HEK293 (cell line): ENCODE measurements at regions not wholly inside any gene's neighbourhood (a gene's known extent, or its start where the extent isn't known, plus 50 kb on each side); places are given as distances from the start of the nearest gene placed in this dataset.

Experiments
- CTCF ChIA-PET: fragments of 350-600 bp; formaldehyde crosslinking; extraction: SDS; loops from one replicate; lab custom pipeline; 2021; ENCODE audit warnings: antibody characterized with exemption; lab: Yijun Ruan, JAX
- POLR2A ChIA-PET: fragments of 300-600 bp; formaldehyde crosslinking; extraction: SDS; loops from one replicate; lab custom pipeline; 2020; ENCODE audit warnings: antibody characterized with exemption, inconsistent platforms; lab: Yijun Ruan, JAX
- H3K27ac ChIP-seq: fragments of 200-500 bp; sonication (Bioruptor generic); 2 replicates; pipeline ENCODE4 v1.5.1; 2014; ENCODE audit warnings: low read depth, low read length, control low read depth, inconsistent platforms; ENCODE audit errors: extremely low read depth
- H3K36me3 ChIP-seq, 2 experiments: fragments of 200-500 bp in 1 of 2; sonication (Bioruptor generic) in 1 of 2; 1 replicate in 1 of 2; 2 replicates in 1 of 2; pipeline ENCODE4 v1.5.1; 2014 to 2017; ENCODE audit warnings: inconsistent platforms in 2 of 2, low read length in 2 of 2; ENCODE audit not compliant: control insufficient read depth in 2 of 2, insufficient read depth in 1 of 2
- H3K4me1 ChIP-seq: fragments of 200-500 bp; sonication (Bioruptor generic); 2 replicates; pipeline ENCODE4 v1.5.1; 2014; ENCODE audit warnings: mild to moderate bottlenecking, low read length, inconsistent platforms; ENCODE audit not compliant: control insufficient read depth, insufficient read depth
- H3K4me3 ChIP-seq: 2 replicates; pipeline ENCODE4 v1.5.1; 2011; ENCODE audit warnings: low read depth, mild to moderate bottlenecking, control low read depth, low read length, moderate library complexity
- H3K9me3 ChIP-seq: fragments of 200-500 bp; sonication (Bioruptor generic); 2 replicates; pipeline ENCODE4 v1.5.1; 2014; ENCODE audit warnings: low read depth, low read length, inconsistent platforms; ENCODE audit not compliant: control insufficient read depth, insufficient read depth
- BCL11A ChIP-seq: fragments of 450-650 bp; formaldehyde crosslinking; IDR thresholded peaks from 2 replicates; pipeline ENCODE4 v1.5.1; 2016; ENCODE audit warnings: low read depth, missing biosample characterization, missing genetic modification characterization
- BCL11B ChIP-seq: fragments of 450-650 bp; formaldehyde crosslinking; IDR thresholded peaks from 2 replicates; pipeline ENCODE4 v1.5.1; 2016; ENCODE audit warnings: low read depth, missing biosample characterization, missing genetic modification characterization
- GLIS2 ChIP-seq: fragments of 450-650 bp; formaldehyde crosslinking; IDR thresholded peaks from 2 replicates; pipeline ENCODE4 v1.5.1; 2016; ENCODE audit warnings: missing biosample characterization, missing genetic modification characterization
- HOXA7 ChIP-seq: sonication (generic); formaldehyde crosslinking; IDR thresholded peaks from 2 replicates; pipeline ENCODE4 v1.8.1; 2022; ENCODE audit warnings: missing genetic modification reagents, borderline replicate concordance
- PRDM1 ChIP-seq: fragments of 450-650 bp; formaldehyde crosslinking; IDR thresholded peaks from 2 replicates; pipeline ENCODE4; 2016; ENCODE audit warnings: missing biosample characterization, missing genetic modification characterization
- SCRT1 ChIP-seq: fragments of 450-650 bp; formaldehyde crosslinking; IDR thresholded peaks from 2 replicates; pipeline ENCODE4 v1.5.1; 2016; ENCODE audit warnings: missing biosample characterization, missing genetic modification characterization, borderline replicate concordance
- SP2 ChIP-seq: fragments of 450-650 bp; formaldehyde crosslinking; IDR thresholded peaks from 2 replicates; pipeline ENCODE4 v1.5.1; 2016; ENCODE audit warnings: missing biosample characterization, missing genetic modification characterization
- SP7 ChIP-seq: fragments of 450-650 bp; formaldehyde crosslinking; IDR thresholded peaks from 2 replicates; pipeline ENCODE4 v1.5.1; 2016; ENCODE audit warnings: missing biosample characterization, missing genetic modification characterization
- YY2 ChIP-seq: fragments of 450-650 bp; formaldehyde crosslinking; IDR thresholded peaks from 2 replicates; pipeline ENCODE4 v1.5.1; 2016; ENCODE audit warnings: missing biosample characterization, missing genetic modification characterization
- ZBTB8A ChIP-seq: fragments of 450-650 bp; formaldehyde crosslinking; IDR thresholded peaks from 2 replicates; pipeline ENCODE4 v1.5.1; 2016; ENCODE audit warnings: missing biosample characterization, missing genetic modification characterization
- ZFP37 ChIP-seq: fragments of 450-650 bp; formaldehyde crosslinking; IDR thresholded peaks from 2 replicates; pipeline ENCODE4 v1.5.1; 2016; ENCODE audit warnings: missing biosample characterization, missing genetic modification characterization
- ZNF114 ChIP-seq: fragments of 450-650 bp; formaldehyde crosslinking; IDR thresholded peaks from 2 replicates; pipeline ENCODE4 v1.5.0; 2017; ENCODE audit warnings: missing biosample characterization, missing genetic modification characterization
- ZNF19 ChIP-seq: fragments of 450-650 bp; formaldehyde crosslinking; IDR thresholded peaks from 2 replicates; pipeline ENCODE4; 2016; ENCODE audit warnings: missing biosample characterization, missing genetic modification characterization, low read depth
- ZNF221 ChIP-seq: fragments of 450-650 bp; formaldehyde crosslinking; IDR thresholded peaks from 2 replicates; pipeline ENCODE4 v1.5.1; 2017; ENCODE audit warnings: missing biosample characterization, missing genetic modification characterization, borderline replicate concordance
- ZNF239 ChIP-seq: fragments of 450-650 bp; formaldehyde crosslinking; IDR thresholded peaks from 2 replicates; pipeline ENCODE4 v1.5.1; 2016; ENCODE audit warnings: missing biosample characterization, missing genetic modification characterization
- ZNF530 ChIP-seq: fragments of 450-650 bp; formaldehyde crosslinking; IDR thresholded peaks from 2 replicates; pipeline ENCODE4 v1.5.1; 2016; ENCODE audit warnings: low read depth, missing biosample characterization, missing genetic modification characterization
- ZNF626 ChIP-seq: fragments of 450-650 bp; sonication (Bioruptor Pico); formaldehyde crosslinking; IDR thresholded peaks from 2 replicates; pipeline ENCODE4 v1.5.1; 2018; ENCODE audit warnings: missing biosample characterization, missing genetic modification characterization, inconsistent platforms
- ZNF701 ChIP-seq: fragments of 450-650 bp; formaldehyde crosslinking; IDR thresholded peaks from 2 replicates; pipeline ENCODE4 v1.5.1; 2016; ENCODE audit warnings: missing biosample characterization, missing genetic modification characterization
- TF ChIP-seq, protein P1 (sequence below): fragments of 450-650 bp; formaldehyde crosslinking; IDR thresholded peaks from 2 replicates; pipeline ENCODE4 v1.5.1; 2017; ENCODE audit warnings: missing biosample characterization, missing genetic modification characterization
- TF ChIP-seq, protein P2 (sequence below): fragments of 450-650 bp; formaldehyde crosslinking; IDR thresholded peaks from 2 replicates; pipeline ENCODE4 v1.5.1; 2017; ENCODE audit warnings: missing biosample characterization, missing genetic modification characterization
- TF ChIP-seq, protein P3 (sequence below): fragments of 450-650 bp; formaldehyde crosslinking; IDR thresholded peaks from 2 replicates; pipeline ENCODE4 v1.5.1; 2016; ENCODE audit warnings: missing biosample characterization, missing genetic modification characterization
- TF ChIP-seq, protein P4 (sequence below): fragments of 450-650 bp; formaldehyde crosslinking; IDR thresholded peaks from 2 replicates; pipeline ENCODE4 v1.5.1; 2016; ENCODE audit warnings: missing biosample characterization, missing genetic modification characterization, low read depth

DNA sequence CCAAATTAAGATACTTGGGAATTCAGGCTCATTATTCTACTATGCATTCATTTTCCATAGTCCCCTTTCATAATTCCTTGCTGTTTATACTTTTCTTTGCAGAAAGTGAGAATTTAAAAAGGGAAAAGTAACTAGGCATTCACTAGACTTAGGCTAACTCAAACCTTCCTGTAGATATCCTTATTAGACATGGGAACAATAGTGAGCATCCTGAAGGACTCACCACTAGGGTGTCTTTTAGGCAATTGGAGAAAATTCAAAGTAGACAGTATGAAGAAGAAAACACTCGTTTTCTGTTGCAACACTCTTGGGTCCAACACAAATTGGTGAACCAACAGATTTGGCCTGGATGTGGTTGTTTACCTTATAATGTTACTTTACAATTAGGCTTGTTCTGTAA lies 213.2 kb upstream of the GRIN3A start (continued):
- TF ChIP-seq ZNF19 (tag by site-specific recombination) (no peak), ZNF701 (tag by site-specific recombination) (no peak), ZNF114 (no peak)

DNA sequence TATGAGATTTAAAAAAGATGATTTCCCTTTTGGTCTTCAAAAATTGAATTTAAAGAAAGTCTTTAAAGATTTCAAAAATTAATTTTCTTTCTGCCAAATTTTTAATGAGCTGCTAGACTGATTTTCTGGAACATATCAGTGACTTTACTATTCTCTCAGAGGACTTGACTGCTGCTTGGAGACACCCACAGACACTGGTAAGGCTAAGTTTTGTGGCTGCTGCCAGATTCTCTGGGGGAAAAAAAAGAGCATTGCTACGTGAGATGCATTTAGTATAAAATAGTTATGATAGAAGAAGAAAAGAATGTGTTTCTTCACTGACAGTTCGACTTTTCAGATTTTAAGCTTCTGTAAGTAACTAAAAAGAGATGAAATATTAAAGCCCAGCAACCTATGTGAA lies 193.3 kb upstream of the GRIN3A start:
- Histone ChIP-seq H3K36me3 (no peaks in the 10 kb centered on the region), H3K4me1 (no peaks in the 10 kb centered on the region), H3K27ac (no peak overlapping the region), H3K4me3 (no peak overlapping the region)
- POLR2A ChIA-PET = no interaction called here
- CTCF ChIA-PET = interaction anchor here (0.8 kb wide), 1 partner anchor 18 kb away, joined by 3 read pairs; no protein-coding TSS in a partner anchor
- TF ChIP-seq BCL11B (tag by site-specific recombination) (no peak), HOXA7 (CRISPR knock-in tag) (no peak)
- TF ChIP-seq, all 188 proteins: peak for 0
- H3K9me3 ChIP-seq = no peaks in the 10 kb centered on the region

DNA sequence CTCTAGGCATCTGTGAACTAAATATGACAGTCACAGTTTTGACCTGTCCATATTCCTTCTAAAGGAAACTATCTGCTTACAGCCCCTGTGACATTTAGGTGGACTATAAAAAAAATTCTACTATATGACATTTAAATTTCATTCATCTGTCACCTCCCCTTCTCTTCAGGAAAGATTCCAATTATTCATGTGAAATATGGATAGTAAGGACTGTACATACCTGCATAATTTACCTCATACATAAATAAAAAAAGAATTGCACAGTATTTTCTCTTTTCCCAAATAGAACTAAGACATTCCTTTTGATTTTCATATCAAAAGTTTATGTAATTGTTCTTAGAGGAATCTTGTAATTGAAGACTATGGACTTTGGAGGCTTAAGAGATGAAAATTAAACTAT lies 192.3 kb upstream of the GRIN3A start:
- ChIA-PET POLR2A (no interaction called here), CTCF (no interaction called here)
- no peaks in the 10 kb centered on the region for H3K4me1 ChIP-seq
- TF ChIP-seq, protein P1, sequence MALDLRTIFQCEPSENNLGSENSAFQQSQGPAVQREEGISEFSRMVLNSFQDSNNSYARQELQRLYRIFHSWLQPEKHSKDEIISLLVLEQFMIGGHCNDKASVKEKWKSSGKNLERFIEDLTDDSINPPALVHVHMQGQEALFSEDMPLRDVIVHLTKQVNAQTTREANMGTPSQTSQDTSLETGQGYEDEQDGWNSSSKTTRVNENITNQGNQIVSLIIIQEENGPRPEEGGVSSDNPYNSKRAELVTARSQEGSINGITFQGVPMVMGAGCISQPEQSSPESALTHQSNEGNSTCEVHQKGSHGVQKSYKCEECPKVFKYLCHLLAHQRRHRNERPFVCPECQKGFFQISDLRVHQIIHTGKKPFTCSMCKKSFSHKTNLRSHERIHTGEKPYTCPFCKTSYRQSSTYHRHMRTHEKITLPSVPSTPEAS (tag by site-specific recombination) = no peak
- no peak for TF ChIP-seq ZNF239 (tag by site-specific recombination)
- no peak for TF ChIP-seq ZNF221 (tag by site-specific recombination)
- TF ChIP-seq BCL11A (tag by site-specific recombination) = no peak
- TF ChIP-seq ZFP37 (tag by site-specific recombination) = no peak
- TF ChIP-seq PRDM1 = no peak
- TF ChIP-seq, protein P2, sequence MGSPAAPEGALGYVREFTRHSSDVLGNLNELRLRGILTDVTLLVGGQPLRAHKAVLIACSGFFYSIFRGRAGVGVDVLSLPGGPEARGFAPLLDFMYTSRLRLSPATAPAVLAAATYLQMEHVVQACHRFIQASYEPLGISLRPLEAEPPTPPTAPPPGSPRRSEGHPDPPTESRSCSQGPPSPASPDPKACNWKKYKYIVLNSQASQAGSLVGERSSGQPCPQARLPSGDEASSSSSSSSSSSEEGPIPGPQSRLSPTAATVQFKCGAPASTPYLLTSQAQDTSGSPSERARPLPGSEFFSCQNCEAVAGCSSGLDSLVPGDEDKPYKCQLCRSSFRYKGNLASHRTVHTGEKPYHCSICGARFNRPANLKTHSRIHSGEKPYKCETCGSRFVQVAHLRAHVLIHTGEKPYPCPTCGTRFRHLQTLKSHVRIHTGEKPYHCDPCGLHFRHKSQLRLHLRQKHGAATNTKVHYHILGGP (tag by site-specific recombination) = no peak
- TF ChIP-seq GLIS2 (tag by site-specific recombination) = no peak
- TF ChIP-seq SCRT1 (tag by site-specific recombination) = no peak
- TF ChIP-seq, protein P3, sequence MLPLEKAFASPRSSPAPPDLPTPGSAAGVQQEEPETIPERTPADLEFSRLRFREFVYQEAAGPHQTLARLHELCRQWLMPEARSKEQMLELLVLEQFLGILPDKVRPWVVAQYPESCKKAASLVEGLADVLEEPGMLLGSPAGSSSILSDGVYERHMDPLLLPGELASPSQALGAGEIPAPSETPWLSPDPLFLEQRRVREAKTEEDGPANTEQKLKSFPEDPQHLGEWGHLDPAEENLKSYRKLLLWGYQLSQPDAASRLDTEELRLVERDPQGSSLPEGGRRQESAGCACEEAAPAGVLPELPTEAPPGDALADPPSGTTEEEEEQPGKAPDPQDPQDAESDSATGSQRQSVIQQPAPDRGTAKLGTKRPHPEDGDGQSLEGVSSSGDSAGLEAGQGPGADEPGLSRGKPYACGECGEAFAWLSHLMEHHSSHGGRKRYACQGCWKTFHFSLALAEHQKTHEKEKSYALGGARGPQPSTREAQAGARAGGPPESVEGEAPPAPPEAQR (tag by site-specific recombination) = no peak
- no peak for TF ChIP-seq ZBTB8A (tag by site-specific recombination)
- no peak for TF ChIP-seq ZNF530
- no peak for TF ChIP-seq ZNF626 (tag by site-specific recombination)
- no peak for TF ChIP-seq YY2 (tag by site-specific recombination)
- TF ChIP-seq SP2 (tag by site-specific recombination) = no peak
- TF ChIP-seq, protein P4, sequence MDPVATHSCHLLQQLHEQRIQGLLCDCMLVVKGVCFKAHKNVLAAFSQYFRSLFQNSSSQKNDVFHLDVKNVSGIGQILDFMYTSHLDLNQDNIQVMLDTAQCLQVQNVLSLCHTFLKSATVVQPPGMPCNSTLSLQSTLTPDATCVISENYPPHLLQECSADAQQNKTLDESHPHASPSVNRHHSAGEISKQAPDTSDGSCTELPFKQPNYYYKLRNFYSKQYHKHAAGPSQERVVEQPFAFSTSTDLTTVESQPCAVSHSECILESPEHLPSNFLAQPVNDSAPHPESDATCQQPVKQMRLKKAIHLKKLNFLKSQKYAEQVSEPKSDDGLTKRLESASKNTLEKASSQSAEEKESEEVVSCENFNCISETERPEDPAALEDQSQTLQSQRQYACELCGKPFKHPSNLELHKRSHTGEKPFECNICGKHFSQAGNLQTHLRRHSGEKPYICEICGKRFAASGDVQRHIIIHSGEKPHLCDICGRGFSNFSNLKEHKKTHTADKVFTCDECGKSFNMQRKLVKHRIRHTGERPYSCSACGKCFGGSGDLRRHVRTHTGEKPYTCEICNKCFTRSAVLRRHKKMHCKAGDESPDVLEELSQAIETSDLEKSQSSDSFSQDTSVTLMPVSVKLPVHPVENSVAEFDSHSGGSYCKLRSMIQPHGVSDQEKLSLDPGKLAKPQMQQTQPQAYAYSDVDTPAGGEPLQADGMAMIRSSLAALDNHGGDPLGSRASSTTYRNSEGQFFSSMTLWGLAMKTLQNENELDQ (tag by site-specific recombination) = no peak
- TF ChIP-seq SP7 (tag by site-specific recombination) = no peak
- H3K4me3 ChIP-seq = no peak overlapping the region
- no peak overlapping the region for H3K27ac ChIP-seq
- H3K36me3 ChIP-seq = no peaks in the 10 kb centered on the region
- H3K9me3 ChIP-seq = no peaks in the 10 kb centered on the region
